ENCODE measurements at regions not wholly inside any gene's neighbourhood (a gene's known extent, or its start where the extent isn't known, plus 50 kb on each side); places are given as distances from the start of the nearest gene placed in this dataset.

DNA sequence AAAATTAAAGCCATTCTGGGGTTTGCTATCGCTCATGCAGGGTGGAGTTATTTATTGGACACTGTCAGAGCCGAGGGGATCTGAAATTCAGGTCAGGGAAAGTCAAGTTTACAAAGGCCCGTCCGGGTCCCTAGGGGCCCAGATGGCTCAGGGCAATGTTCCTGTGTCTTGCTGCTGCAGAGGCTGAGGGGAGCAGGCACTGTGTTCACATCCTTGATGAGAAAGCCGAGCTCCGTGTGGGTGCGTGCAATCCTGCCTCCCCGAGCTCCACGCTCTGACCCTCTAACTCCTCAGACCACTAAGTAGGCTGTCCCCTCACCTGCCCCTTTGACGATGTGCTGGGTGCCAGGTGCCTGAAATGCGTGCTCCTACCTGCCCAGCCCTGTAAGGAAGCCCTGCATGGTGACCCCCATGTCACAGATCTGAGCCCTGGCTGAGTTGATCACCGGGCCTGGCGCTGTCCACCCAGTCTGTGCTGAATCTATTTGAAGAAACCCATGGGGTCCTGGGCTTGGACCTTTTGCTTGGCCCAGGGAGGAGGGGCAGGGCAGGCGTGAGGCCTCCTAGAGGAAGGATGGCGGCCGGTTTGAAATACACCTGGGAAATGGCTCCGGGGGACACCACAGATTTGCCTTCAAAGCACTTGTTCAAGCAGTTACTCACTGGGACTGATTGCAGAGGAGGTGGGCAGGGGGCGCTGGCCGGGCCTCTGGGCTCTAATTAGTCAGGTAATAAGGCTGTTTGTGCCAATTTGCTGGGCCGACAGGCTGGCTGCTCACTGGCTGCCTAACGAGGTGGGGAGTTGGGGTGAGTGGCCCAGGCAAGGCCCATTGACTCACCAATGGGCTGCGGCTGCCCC lies 204.3 kb downstream of the KIF26A start:
- TF ChIP-seq, protein P1, sequence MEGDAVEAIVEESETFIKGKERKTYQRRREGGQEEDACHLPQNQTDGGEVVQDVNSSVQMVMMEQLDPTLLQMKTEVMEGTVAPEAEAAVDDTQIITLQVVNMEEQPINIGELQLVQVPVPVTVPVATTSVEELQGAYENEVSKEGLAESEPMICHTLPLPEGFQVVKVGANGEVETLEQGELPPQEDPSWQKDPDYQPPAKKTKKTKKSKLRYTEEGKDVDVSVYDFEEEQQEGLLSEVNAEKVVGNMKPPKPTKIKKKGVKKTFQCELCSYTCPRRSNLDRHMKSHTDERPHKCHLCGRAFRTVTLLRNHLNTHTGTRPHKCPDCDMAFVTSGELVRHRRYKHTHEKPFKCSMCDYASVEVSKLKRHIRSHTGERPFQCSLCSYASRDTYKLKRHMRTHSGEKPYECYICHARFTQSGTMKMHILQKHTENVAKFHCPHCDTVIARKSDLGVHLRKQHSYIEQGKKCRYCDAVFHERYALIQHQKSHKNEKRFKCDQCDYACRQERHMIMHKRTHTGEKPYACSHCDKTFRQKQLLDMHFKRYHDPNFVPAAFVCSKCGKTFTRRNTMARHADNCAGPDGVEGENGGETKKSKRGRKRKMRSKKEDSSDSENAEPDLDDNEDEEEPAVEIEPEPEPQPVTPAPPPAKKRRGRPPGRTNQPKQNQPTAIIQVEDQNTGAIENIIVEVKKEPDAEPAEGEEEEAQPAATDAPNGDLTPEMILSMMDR (IDR thresholded peaks at IDR 0.05; ENCODE audit: borderline replicate concordance, extremely low read depth, low read length, poor library complexity, severe bottlenecking): no peak
- TF ChIP-seq EZH2 (IDR thresholded peaks at IDR 0.05; ENCODE audit: borderline replicate concordance, low read depth, low read length, severe bottlenecking): no peak
